NB4 (cell line): ENCODE measurements at regions not wholly inside any gene's neighbourhood (a gene's known extent, or its start where the extent isn't known, plus 50 kb on each side); places are given as distances from the start of the nearest gene placed in this dataset.

Experiments used
- POLR2A ChIP-seq: IDR thresholded peaks from 2 replicates; pipeline ENCODE4 v1.6.1; 2011; ENCODE audit warnings: mild to moderate bottlenecking; ENCODE audit not compliant: insufficient read length; ENCODE audit errors: extremely low read depth
- TF ChIP-seq, protein P1 (sequence below): IDR thresholded peaks from one replicate; pipeline ENCODE4 v1.5.1; 2012; ENCODE audit warnings: low read depth, low read length
- TF ChIP-seq, protein P2 (sequence below): IDR thresholded peaks from 2 replicates; pipeline ENCODE4 v1.6.1; 2011; ENCODE audit warnings: low read depth, low read length

DNA sequence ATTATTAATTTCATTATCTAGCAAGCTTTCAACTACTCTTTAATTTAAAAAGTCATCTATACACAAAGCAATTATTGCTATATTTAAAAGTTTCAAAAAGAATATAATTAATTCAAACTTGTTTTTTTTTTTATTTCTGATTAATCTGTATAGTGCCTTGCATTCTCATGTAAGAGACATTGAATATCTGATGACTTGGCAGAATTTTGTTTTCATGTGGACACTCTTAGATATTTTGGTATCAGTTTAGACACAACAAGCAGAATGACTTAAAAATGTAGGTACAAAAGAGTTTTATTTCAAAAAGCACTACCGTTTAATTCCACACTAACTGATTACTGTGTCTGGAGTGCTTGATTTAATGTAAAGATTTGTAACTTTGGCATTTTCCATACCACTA lies 1129.6 kb downstream of the PDHA2 start:
- TF ChIP-seq, protein P1, sequence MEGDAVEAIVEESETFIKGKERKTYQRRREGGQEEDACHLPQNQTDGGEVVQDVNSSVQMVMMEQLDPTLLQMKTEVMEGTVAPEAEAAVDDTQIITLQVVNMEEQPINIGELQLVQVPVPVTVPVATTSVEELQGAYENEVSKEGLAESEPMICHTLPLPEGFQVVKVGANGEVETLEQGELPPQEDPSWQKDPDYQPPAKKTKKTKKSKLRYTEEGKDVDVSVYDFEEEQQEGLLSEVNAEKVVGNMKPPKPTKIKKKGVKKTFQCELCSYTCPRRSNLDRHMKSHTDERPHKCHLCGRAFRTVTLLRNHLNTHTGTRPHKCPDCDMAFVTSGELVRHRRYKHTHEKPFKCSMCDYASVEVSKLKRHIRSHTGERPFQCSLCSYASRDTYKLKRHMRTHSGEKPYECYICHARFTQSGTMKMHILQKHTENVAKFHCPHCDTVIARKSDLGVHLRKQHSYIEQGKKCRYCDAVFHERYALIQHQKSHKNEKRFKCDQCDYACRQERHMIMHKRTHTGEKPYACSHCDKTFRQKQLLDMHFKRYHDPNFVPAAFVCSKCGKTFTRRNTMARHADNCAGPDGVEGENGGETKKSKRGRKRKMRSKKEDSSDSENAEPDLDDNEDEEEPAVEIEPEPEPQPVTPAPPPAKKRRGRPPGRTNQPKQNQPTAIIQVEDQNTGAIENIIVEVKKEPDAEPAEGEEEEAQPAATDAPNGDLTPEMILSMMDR: no peak
- no peak for TF ChIP-seq POLR2A
- TF ChIP-seq, protein P2, sequence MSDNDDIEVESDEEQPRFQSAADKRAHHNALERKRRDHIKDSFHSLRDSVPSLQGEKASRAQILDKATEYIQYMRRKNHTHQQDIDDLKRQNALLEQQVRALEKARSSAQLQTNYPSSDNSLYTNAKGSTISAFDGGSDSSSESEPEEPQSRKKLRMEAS: no peak
